ENCODE measurements at regions not wholly inside any gene's neighbourhood (a gene's known extent, or its start where the extent isn't known, plus 50 kb on each side); places are given as distances from the start of the nearest gene placed in this dataset.

DNA sequence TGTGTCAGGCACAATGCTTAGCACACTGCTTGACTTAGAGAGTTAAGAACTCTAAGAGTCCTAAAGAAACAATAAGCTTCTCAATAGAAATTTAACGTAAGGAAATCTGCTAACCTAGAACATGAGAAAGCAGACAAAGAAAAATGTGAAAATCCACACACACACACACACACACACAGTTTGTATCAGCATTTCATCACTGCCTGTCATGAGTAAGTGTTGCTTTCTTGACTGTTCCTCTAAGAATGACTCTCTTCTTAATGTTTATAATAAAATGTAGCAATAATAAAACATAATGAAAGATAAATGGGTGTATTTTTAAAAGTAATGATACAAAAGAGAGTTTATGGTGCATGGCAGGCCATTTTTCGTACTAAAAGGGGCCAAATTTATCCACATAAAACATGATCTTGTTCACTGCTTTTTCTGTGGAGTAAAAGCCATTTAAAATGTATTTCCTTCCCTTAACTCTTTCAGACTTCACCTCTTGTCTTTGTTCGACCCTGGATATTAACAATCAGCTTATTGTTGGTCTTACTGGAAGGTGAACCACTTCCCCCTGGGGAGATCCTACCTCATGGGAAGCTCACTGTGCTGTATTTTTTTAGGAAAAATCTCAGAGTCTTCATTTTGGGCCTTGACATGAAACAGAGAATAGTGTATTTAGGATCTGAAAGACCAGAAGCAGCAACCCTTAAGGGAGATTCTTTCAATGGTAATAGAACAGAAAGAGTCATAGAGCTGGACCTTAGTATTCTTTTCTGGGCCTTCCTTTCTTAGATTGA lies 107.3 kb upstream of the ANKRD55 start:
- Histone ChIP-seq H3K27ac (replicated peaks in 1 of 4) (no peak overlapping the region), H3K4me1 (no peaks in the 10 kb centered on the region), H3K9me3 (peaks cover 0 to 5% (median 0%) of the 10 kb centered on the region in 4 donors), H3K4me3 (no peak overlapping the region), H3K27me3 (no peaks in the 10 kb centered on the region), H3K36me3 (no peaks in the 10 kb centered on the region)
- intact Hi-C loops (cut with DNase I), result no loop called here
- TF ChIP-seq POLR2AphosphoS5 (IDR thresholded peaks at IDR 0.05) (no peak), EP300 (IDR thresholded peaks at IDR 0.05) (no peak), POLR2A (IDR thresholded peaks at IDR 0.05; ENCODE audit: low read depth) (no peak)
- TF ChIP-seq, protein P1, sequence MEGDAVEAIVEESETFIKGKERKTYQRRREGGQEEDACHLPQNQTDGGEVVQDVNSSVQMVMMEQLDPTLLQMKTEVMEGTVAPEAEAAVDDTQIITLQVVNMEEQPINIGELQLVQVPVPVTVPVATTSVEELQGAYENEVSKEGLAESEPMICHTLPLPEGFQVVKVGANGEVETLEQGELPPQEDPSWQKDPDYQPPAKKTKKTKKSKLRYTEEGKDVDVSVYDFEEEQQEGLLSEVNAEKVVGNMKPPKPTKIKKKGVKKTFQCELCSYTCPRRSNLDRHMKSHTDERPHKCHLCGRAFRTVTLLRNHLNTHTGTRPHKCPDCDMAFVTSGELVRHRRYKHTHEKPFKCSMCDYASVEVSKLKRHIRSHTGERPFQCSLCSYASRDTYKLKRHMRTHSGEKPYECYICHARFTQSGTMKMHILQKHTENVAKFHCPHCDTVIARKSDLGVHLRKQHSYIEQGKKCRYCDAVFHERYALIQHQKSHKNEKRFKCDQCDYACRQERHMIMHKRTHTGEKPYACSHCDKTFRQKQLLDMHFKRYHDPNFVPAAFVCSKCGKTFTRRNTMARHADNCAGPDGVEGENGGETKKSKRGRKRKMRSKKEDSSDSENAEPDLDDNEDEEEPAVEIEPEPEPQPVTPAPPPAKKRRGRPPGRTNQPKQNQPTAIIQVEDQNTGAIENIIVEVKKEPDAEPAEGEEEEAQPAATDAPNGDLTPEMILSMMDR (IDR thresholded peaks at IDR 0.05), result no peak
- no peak for DNase-seq (ENCODE audit: extremely low spot score)
- 67% methylated on average over 3 of the region's 3 CpGs for WGBS

DNA sequence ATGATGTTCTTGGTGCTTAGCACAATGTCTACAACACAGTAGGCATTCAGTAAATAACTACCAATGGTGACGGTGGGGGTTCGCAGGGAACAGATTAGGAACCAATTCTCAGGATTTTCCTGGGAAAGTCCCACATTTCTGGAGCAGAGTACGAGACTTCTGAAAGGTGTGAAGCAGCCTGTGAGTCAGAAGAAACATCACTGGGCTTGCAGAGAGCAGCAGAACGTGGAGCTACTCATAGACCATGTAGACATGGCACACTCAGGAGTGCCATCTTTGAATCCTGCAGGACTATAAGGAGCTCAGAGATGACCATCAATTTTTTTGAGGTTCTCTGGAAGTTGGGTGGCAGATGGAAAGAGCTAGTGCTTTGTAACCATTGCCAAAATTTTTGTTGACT lies 106.6 kb upstream of the ANKRD55 start:
- Histone ChIP-seq H3K9me3 (peaks cover 0 to 5% (median 0%) of the 10 kb centered on the region in 4 donors), H3K36me3 (no peaks in the 10 kb centered on the region), H3K4me1 (no peaks in the 10 kb centered on the region), H3K27ac (replicated peaks in 1 of 4) (no peak overlapping the region), H3K4me3 (no peak overlapping the region), H3K27me3 (no peaks in the 10 kb centered on the region)
- TF ChIP-seq, protein P1 (IDR thresholded peaks at IDR 0.05), result no peak
- TF ChIP-seq POLR2A (IDR thresholded peaks at IDR 0.05; ENCODE audit: low read depth), result no peak
- TF ChIP-seq POLR2AphosphoS5 (IDR thresholded peaks at IDR 0.05), result no peak
- TF ChIP-seq EP300 (IDR thresholded peaks at IDR 0.05), result no peak
- WGBS, result 86% methylated on average over 4 of the region's 4 CpGs
- intact Hi-C loops (cut with DNase I), result no loop called here
- DNase-seq (ENCODE audit: extremely low spot score), result no peak

DNA sequence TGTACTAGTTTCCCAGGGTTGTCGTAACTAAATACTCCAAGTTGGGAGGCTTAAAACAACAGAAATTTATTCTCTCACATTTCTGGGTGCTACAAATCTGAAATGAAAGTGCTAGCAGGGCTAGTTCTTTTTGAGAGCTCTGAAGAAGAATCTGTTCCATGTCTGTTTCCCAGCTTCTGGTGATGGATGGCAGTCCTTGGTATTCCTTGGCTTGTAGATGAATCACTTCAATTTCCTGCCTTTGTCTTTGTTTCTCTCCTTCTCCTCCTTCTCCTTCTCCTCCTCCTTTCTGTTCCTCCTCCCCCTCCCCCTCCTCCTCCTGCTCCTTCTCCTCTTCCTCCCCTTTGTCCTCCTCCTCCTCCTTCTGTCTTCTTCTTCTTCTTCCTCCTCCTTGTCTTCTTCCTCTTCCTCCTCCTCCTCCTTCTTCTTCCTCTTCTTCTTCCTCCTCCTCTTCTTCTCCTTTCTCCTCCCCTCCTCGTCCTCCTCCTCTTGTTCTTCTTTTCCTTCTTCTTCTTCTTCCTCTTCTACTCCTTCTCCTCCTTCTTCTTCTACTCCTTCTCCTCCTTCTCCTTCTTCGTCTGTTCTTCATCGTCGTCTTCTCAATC lies 104.7 kb upstream of the ANKRD55 start:
- Histone ChIP-seq H3K9me3 (peaks cover 0 to 5% (median 0%) of the 10 kb centered on the region in 4 donors), H3K36me3 (no peaks in the 10 kb centered on the region), H3K4me1 (no peaks in the 10 kb centered on the region), H3K27ac (replicated peaks in 1 of 4) (no peak overlapping the region), H3K4me3 (no peak overlapping the region), H3K27me3 (no peaks in the 10 kb centered on the region)
- no peak for DNase-seq (ENCODE audit: extremely low spot score)
- 90% methylated on average over 5 of the region's 5 CpGs for WGBS
- intact Hi-C loops (cut with DNase I), result no loop called here
- no peak for TF ChIP-seq POLR2A (IDR thresholded peaks at IDR 0.05; ENCODE audit: low read depth)
- no peak for TF ChIP-seq POLR2AphosphoS5 (IDR thresholded peaks at IDR 0.05)
- TF ChIP-seq, protein P1 (IDR thresholded peaks at IDR 0.05), result no peak
- no peak for TF ChIP-seq EP300 (IDR thresholded peaks at IDR 0.05)

DNA sequence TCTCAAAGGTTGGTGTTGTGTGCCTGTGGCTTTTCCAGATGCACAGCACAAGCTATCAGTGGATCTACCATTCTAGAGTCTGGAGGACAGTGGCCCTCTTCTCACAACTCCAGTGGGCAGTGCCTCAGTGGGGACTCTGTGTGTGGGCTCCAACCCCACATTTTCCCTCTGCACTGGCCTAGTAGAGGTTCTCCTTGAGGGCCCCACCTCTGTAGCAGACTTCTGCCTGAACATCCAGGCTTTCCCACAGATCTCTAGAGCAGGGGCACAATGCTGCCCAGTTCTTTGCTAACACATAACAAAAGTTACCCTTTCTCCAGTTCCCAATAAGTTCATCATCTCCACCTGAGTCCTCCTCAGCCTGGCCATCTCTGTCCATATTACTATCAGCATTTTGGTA lies 102.1 kb upstream of the ANKRD55 start:
- H3K36me3 ChIP-seq, result no peaks in the 10 kb centered on the region
- no peaks in the 10 kb centered on the region for H3K27me3 ChIP-seq
- no peak for DNase-seq (ENCODE audit: extremely low spot score)
- no peak overlapping the region for H3K4me3 ChIP-seq
- intact Hi-C loops (cut with DNase I), result no loop called here
- H3K27ac ChIP-seq (replicated peaks in 1 of 4), result no peak overlapping the region
- TF ChIP-seq EP300 (IDR thresholded peaks at IDR 0.05) (no peak), POLR2AphosphoS5 (IDR thresholded peaks at IDR 0.05) (no peak), POLR2A (IDR thresholded peaks at IDR 0.05; ENCODE audit: low read depth) (no peak)
- TF ChIP-seq, protein P1 (IDR thresholded peaks at IDR 0.05), result no peak
- H3K9me3 ChIP-seq, result peaks cover 0 to 5% (median 0%) of the 10 kb centered on the region in 4 donors
- H3K4me1 ChIP-seq, result no peaks in the 10 kb centered on the region
